ENCODE measurements at regions not wholly inside any gene's neighbourhood (a gene's known extent, or its start where the extent isn't known, plus 50 kb on each side); places are given as distances from the start of the nearest gene placed in this dataset.
"Not testable (repeated sequence)": the region's sequence is repeated elsewhere in the genome, so short reads cannot be mapped to it uniquely, and the experiment has no call there.

DNA sequence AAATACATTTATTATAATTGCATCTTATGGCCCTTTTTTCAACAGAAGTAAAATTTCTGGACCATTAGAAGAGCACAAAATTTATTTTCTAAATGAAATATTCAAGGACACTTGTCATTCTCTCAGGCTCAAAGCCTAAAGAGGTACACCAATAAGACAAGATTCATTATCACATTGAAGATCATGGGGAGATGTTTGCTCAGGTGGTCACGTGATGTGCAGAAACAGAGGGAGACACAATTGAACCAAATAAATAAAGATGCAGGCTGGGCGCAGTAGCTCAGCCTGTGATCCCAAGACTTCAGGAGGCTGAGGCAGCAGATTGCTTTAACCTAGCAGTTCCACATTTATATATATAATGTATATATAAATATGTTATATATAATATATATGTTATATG, 53.2 kb upstream of the TMEM254 start:
- peaks cover 6% of the 10 kb centered on the region for H3K27me3 Mint-ChIP-seq (ENCODE audit: low read depth)
- H3K56ac ChIP-seq (ENCODE audit: insufficient read length, low read depth, low read length) = no peak overlapping the region
- H3K9ac ChIP-seq (ENCODE audit: extremely low read depth, insufficient read length, low read length) = no peak overlapping the region
- no peaks in the 10 kb centered on the region for H3K9me3 ChIP-seq (ENCODE audit: control insufficient read depth, low read depth, low read length)
- H3K9me3 Mint-ChIP-seq = no peaks in the 10 kb centered on the region; a peak in 2 of 5 replicates
- no peak overlapping the region for H4K5ac ChIP-seq (ENCODE audit: insufficient read length, low read depth, low read length)
- H3K27me3 ChIP-seq (ENCODE audit: insufficient read depth, low read length) = no peaks in the 10 kb centered on the region
- no peak overlapping the region for H3K23ac ChIP-seq (ENCODE audit: insufficient read length, low read depth, low read length)
- no peak overlapping the region for H3T11ph ChIP-seq (ENCODE audit: low read length)
- H3K18ac ChIP-seq (ENCODE audit: insufficient read length, low read depth, low read length) = no peak overlapping the region
- no peak overlapping the region for H3K4me2 ChIP-seq (ENCODE audit: insufficient read depth, insufficient read length, low read length)
- no peak overlapping the region for H3K27ac ChIP-seq (ENCODE audit: insufficient read length, low read depth, low read length)
- no peak overlapping the region for H3K27ac Mint-ChIP-seq
- no peak overlapping the region for H2BK5ac ChIP-seq (ENCODE audit: insufficient read length, low read length)
- H3K4ac ChIP-seq (ENCODE audit: low read depth, low read length) = no peak overlapping the region
- no CpG with 5 or more reads among the region's 2 CpGs for WGBS (ENCODE audit: extremely low coverage, insufficient read length, low lambda C conversion rate)
- no peak overlapping the region for H2BK12ac ChIP-seq (ENCODE audit: insufficient read length, low read depth, low read length)
- H3K79me2 ChIP-seq (ENCODE audit: insufficient read depth, low read length) = no peaks in the 10 kb centered on the region
- H4K91ac ChIP-seq (ENCODE audit: insufficient read length, low read depth, low read length) = no peak overlapping the region
- no peaks in the 10 kb centered on the region for H3K79me1 ChIP-seq (ENCODE audit: insufficient read depth, low read depth, low read length, poor library complexity, severe bottlenecking)
- no peaks in the 10 kb centered on the region for H4K20me1 ChIP-seq (ENCODE audit: control insufficient read depth, insufficient read depth, insufficient read length)
- TF ChIP-seq, protein P1, sequence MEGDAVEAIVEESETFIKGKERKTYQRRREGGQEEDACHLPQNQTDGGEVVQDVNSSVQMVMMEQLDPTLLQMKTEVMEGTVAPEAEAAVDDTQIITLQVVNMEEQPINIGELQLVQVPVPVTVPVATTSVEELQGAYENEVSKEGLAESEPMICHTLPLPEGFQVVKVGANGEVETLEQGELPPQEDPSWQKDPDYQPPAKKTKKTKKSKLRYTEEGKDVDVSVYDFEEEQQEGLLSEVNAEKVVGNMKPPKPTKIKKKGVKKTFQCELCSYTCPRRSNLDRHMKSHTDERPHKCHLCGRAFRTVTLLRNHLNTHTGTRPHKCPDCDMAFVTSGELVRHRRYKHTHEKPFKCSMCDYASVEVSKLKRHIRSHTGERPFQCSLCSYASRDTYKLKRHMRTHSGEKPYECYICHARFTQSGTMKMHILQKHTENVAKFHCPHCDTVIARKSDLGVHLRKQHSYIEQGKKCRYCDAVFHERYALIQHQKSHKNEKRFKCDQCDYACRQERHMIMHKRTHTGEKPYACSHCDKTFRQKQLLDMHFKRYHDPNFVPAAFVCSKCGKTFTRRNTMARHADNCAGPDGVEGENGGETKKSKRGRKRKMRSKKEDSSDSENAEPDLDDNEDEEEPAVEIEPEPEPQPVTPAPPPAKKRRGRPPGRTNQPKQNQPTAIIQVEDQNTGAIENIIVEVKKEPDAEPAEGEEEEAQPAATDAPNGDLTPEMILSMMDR (conservative IDR thresholded peaks at IDR 0.05) = no peak
- H2AK5ac ChIP-seq (ENCODE audit: insufficient read length, low read length) = no peak overlapping the region
- H2BK120ac ChIP-seq (ENCODE audit: low read depth, low read length, poor library complexity, severe bottlenecking) = no peak overlapping the region
- no peak overlapping the region for H2BK20ac ChIP-seq (ENCODE audit: low read depth, low read length, poor library complexity, severe bottlenecking)
- no peak for DNase-seq
- no peak overlapping the region for H2AFZ ChIP-seq (ENCODE audit: low read length)
- no peak overlapping the region for H3K4me3 Mint-ChIP-seq
- no peak overlapping the region for H4K8ac ChIP-seq (replicated peaks; ENCODE audit: insufficient read length, low read depth, low read length)
- H3K4me1 Mint-ChIP-seq = peaks cover 4 to 5% of the 10 kb centered on the region in 2 experiments
- no peak overlapping the region for H2BK15ac ChIP-seq (ENCODE audit: low read depth, low read length)
- no peaks in the 10 kb centered on the region for H3K23me2 ChIP-seq (ENCODE audit: insufficient read length, low read depth, low read length, poor library complexity, severe bottlenecking)
- H3K36me3 Mint-ChIP-seq (ENCODE audit: insufficient read depth in 1 of 3, low read depth in 3 of 3) = no peaks in the 10 kb centered on the region; a peak in 2 of 7 replicates
- H3K14ac ChIP-seq (ENCODE audit: insufficient read depth, low read length) = no peak overlapping the region
- no peaks in the 10 kb centered on the region for H3K4me1 ChIP-seq (ENCODE audit: insufficient read depth, low read length)

GRCh38 chr10:80022408-80023001, 56.0 kb upstream of the TMEM254 start:
- not testable (repeated sequence) for H2BK5ac ChIP-seq (ENCODE audit: insufficient read length, low read length); H4K20me1 ChIP-seq (ENCODE audit: control insufficient read depth, insufficient read depth, insufficient read length); H3K4ac ChIP-seq (ENCODE audit: low read depth, low read length); H3K27ac ChIP-seq (ENCODE audit: insufficient read length, low read depth, low read length); H2BK12ac ChIP-seq (ENCODE audit: insufficient read length, low read depth, low read length); H2BK15ac ChIP-seq (ENCODE audit: low read depth, low read length); H3K9ac ChIP-seq (ENCODE audit: extremely low read depth, insufficient read length, low read length); H4K8ac ChIP-seq (replicated peaks; ENCODE audit: insufficient read length, low read depth, low read length); H3K4me1 Mint-ChIP-seq; H3K27me3 Mint-ChIP-seq (ENCODE audit: low read depth); DNase-seq; H3K23me2 ChIP-seq (ENCODE audit: insufficient read length, low read depth, low read length, poor library complexity, severe bottlenecking); H3K9me3 Mint-ChIP-seq; H4K5ac ChIP-seq (ENCODE audit: insufficient read length, low read depth, low read length); H3K4me3 Mint-ChIP-seq; H4K91ac ChIP-seq (ENCODE audit: insufficient read length, low read depth, low read length); H3K79me2 ChIP-seq (ENCODE audit: insufficient read depth, low read length); H3K14ac ChIP-seq (ENCODE audit: insufficient read depth, low read length); H3K79me1 ChIP-seq (ENCODE audit: insufficient read depth, low read depth, low read length, poor library complexity, severe bottlenecking); H3K4me1 ChIP-seq (ENCODE audit: insufficient read depth, low read length); H2BK20ac ChIP-seq (ENCODE audit: low read depth, low read length, poor library complexity, severe bottlenecking); H3K23ac ChIP-seq (ENCODE audit: insufficient read length, low read depth, low read length); H3K27ac Mint-ChIP-seq; H3K36me3 Mint-ChIP-seq (ENCODE audit: insufficient read depth in 1 of 3, low read depth in 3 of 3); H3K18ac ChIP-seq (ENCODE audit: insufficient read length, low read depth, low read length); H3K56ac ChIP-seq (ENCODE audit: insufficient read length, low read depth, low read length); H3K4me2 ChIP-seq (ENCODE audit: insufficient read depth, insufficient read length, low read length); H3T11ph ChIP-seq (ENCODE audit: low read length); H2AFZ ChIP-seq (ENCODE audit: low read length); H2AK5ac ChIP-seq (ENCODE audit: insufficient read length, low read length); H3K9me3 ChIP-seq (ENCODE audit: control insufficient read depth, low read depth, low read length); H2BK120ac ChIP-seq (ENCODE audit: low read depth, low read length, poor library complexity, severe bottlenecking); H3K27me3 ChIP-seq (ENCODE audit: insufficient read depth, low read length)
- WGBS (ENCODE audit: extremely low coverage, insufficient read length, low lambda C conversion rate) = no CpG with 5 or more reads among the region's 7 CpGs

All from H9 (cell line).